WTC11 (cell line): ENCODE measurements at regions not wholly inside any gene's neighbourhood (a gene's known extent, or its start where the extent isn't known, plus 50 kb on each side); places are given as distances from the start of the nearest gene placed in this dataset.

Experiments
- ATAC-seq: fragments of 200-7000 bp; cut with Tn5 transposase; 2 replicates; pipeline ENCODE4 v1.10.0; 2021; ENCODE audit warnings: mild to moderate bottlenecking, moderate library complexity
- CTCF ChIA-PET: fragments of 300-600 bp; sonication (Branson Sonifier 250); formaldehyde crosslinking; loops from one replicate; lab custom pipeline; 2021; ENCODE audit warnings: antibody characterized with exemption; lab: Charles Lee
- POLR2A ChIA-PET: fragments of 350-600 bp; sonication (Branson Sonifier 250); formaldehyde crosslinking; loops from one replicate; lab custom pipeline; 2021; ENCODE audit warnings: antibody characterized with exemption; lab: Charles Lee
- DNase-seq: peaks from one replicate; pipeline ENCODE4 v3.0.0; 2021; ENCODE audit warnings: low spot score
- H3K27ac Mint-ChIP-seq: 2 replicates; pipeline ENCODE4 v1.8.0; 2021; ENCODE audit warnings: mixed read lengths
- H3K27me3 Mint-ChIP-seq: 2 replicates; pipeline ENCODE4 v1.8.0; 2021; ENCODE audit warnings: low read depth, mild to moderate bottlenecking, moderate library complexity, mixed read lengths
- H3K36me3 Mint-ChIP-seq: 2 replicates; pipeline ENCODE4 v1.8.0; 2021; ENCODE audit warnings: mixed read lengths
- H3K4me1 Mint-ChIP-seq: 2 replicates; pipeline ENCODE4 v1.8.0; 2022; ENCODE audit warnings: mixed read lengths
- H3K4me3 Mint-ChIP-seq: 2 replicates; pipeline ENCODE4 v1.8.0; 2021; ENCODE audit warnings: mild to moderate bottlenecking, moderate library complexity, mixed read lengths
- H3K9me3 Mint-ChIP-seq: 2 replicates; pipeline ENCODE4 v1.8.0; 2021; ENCODE audit warnings: mixed read lengths
- AFF4 ChIP-seq: sonication (generic); formaldehyde crosslinking; IDR thresholded peaks from 2 replicates; pipeline ENCODE4 v1.8.1; 2023; ENCODE audit warnings: mild to moderate bottlenecking, missing genetic modification reagents, borderline replicate concordance
- E2F1 ChIP-seq: sonication (generic); formaldehyde crosslinking; IDR thresholded peaks from 2 replicates; pipeline ENCODE4 v1.8.0; 2022; ENCODE audit warnings: mild to moderate bottlenecking, missing genetic modification reagents
- ERG ChIP-seq: fragments of 250-450 bp; sonication (Bioruptor Pico); IDR thresholded peaks from 2 replicates; pipeline ENCODE4 v1.8.0; 2021; ENCODE audit warnings: mild to moderate bottlenecking
- FOXK1 ChIP-seq: sonication (generic); formaldehyde crosslinking; IDR thresholded peaks from 2 replicates; pipeline ENCODE4 v1.8.0; 2022; ENCODE audit warnings: mild to moderate bottlenecking, moderate library complexity, missing genetic modification reagents
- FOXP4 ChIP-seq: sonication (generic); formaldehyde crosslinking; IDR thresholded peaks from 2 replicates; pipeline ENCODE4 v1.8.0; 2022; ENCODE audit warnings: mild to moderate bottlenecking, missing genetic modification reagents
- NFE2L1 ChIP-seq: sonication (generic); formaldehyde crosslinking; IDR thresholded peaks from 2 replicates; pipeline ENCODE4 v1.8.1; 2023; ENCODE audit warnings: missing genetic modification reagents
- NFYB ChIP-seq: sonication (generic); formaldehyde crosslinking; conservative IDR thresholded peaks from 2 replicates; pipeline ENCODE4 v1.8.0; 2022; ENCODE audit warnings: low read depth, missing genetic modification reagents
- NR1H2 ChIP-seq: sonication (generic); formaldehyde crosslinking; IDR thresholded peaks from 2 replicates; pipeline ENCODE4 v1.9.0; 2021; ENCODE audit warnings: mild to moderate bottlenecking, moderate library complexity, missing genetic modification reagents
- NR3C1 ChIP-seq: sonication (generic); formaldehyde crosslinking; conservative IDR thresholded peaks from 2 replicates; pipeline ENCODE4 v1.8.1; 2023; ENCODE audit warnings: low read depth, mild to moderate bottlenecking, missing genetic modification reagents
- PREB ChIP-seq: sonication (generic); formaldehyde crosslinking; IDR thresholded peaks from 2 replicates; pipeline ENCODE4 v1.8.1; 2022; ENCODE audit warnings: mild to moderate bottlenecking, missing genetic modification reagents, moderate library complexity, borderline replicate concordance
- RELA ChIP-seq: sonication (generic); formaldehyde crosslinking; IDR thresholded peaks from 2 replicates; pipeline ENCODE4 v1.8.1; 2022; ENCODE audit warnings: missing genetic modification reagents, mild to moderate bottlenecking, borderline replicate concordance
- ZNF138 ChIP-seq: sonication (generic); formaldehyde crosslinking; conservative IDR thresholded peaks from 2 replicates; pipeline ENCODE4 v1.8.1; 2022; ENCODE audit warnings: mild to moderate bottlenecking, moderate library complexity, missing genetic modification reagents
- ZNF263 ChIP-seq: sonication (generic); formaldehyde crosslinking; IDR thresholded peaks from 2 replicates; pipeline ENCODE4 v1.8.1; 2022; ENCODE audit warnings: low read depth, mild to moderate bottlenecking, moderate library complexity, missing genetic modification reagents
- ZNF281 ChIP-seq: sonication (generic); formaldehyde crosslinking; IDR thresholded peaks from 2 replicates; pipeline ENCODE4 v1.8.0; 2023; ENCODE audit warnings: mild to moderate bottlenecking, missing genetic modification reagents
- ZNF425 ChIP-seq: fragments of 250-450 bp; sonication (Bioruptor Pico); conservative IDR thresholded peaks from 2 replicates; pipeline ENCODE4 v1.9.0; 2021; ENCODE audit warnings: mild to moderate bottlenecking
- ZNF671 ChIP-seq: fragments of 250-450 bp; sonication (Bioruptor Pico); IDR thresholded peaks from 2 replicates; pipeline ENCODE4 v1.8.0; 2021; ENCODE audit warnings: mild to moderate bottlenecking

- TF ChIP-seq E2F1 (CRISPR knock-in tag): no peak
- TF ChIP-seq ZNF281 (CRISPR knock-in tag): no peak
- TF ChIP-seq, all 79 proteins: peak for 0
Observed at GRCh38 chr20:23233341-23233740, 117.2 kb upstream of the NXT1 start (continued).

- ChIA-PET POLR2A (no interaction called here), CTCF (interaction anchor here (1.2 to 1.3 kb wide), 2 partner anchors 31 to 541 kb away, joined by 3 to 4 read pairs; no protein-coding TSS in a partner anchor)
- H3K27ac Mint-ChIP-seq: no peak overlapping the region
- 0 out of 2 replicates have a peak, but pooled peaks cover 4% of the 10 kb centered on the region for H3K36me3 Mint-ChIP-seq
- peaks cover 16% of the 10 kb centered on the region for H3K9me3 Mint-ChIP-seq
- no peak for TF ChIP-seq NFE2L1 (CRISPR knock-in tag)
- no peak for TF ChIP-seq FOXK1 (CRISPR knock-in tag)
- no peak for TF ChIP-seq ERG
- no peak for TF ChIP-seq AFF4 (CRISPR knock-in tag)
- no peak for TF ChIP-seq ZNF263 (CRISPR knock-in tag)
- no peak for TF ChIP-seq ZNF138 (CRISPR knock-in tag)
- TF ChIP-seq NR3C1: no peak
- TF ChIP-seq FOXP4 (CRISPR knock-in tag): no peak
- no peak for TF ChIP-seq RELA
- TF ChIP-seq ZNF425 (CRISPR knock-in tag): no peak
- no peak for TF ChIP-seq ZNF671
- TF ChIP-seq NR1H2: no peak
- TF ChIP-seq NFYB (CRISPR knock-in tag): no peak
- TF ChIP-seq PREB (CRISPR knock-in tag): no peak
- H3K27me3 Mint-ChIP-seq: peaks cover 16% of the 10 kb centered on the region
- DNase-seq: no peak
- no peak overlapping the region for H3K4me3 Mint-ChIP-seq
- no peaks in the 10 kb centered on the region for H3K4me1 Mint-ChIP-seq
- ATAC-seq: no peak
Observed at GRCh38 chr20:23232679-23233308, 117.8 kb upstream of the NXT1 start.
